ENCODE measurements at regions not wholly inside any gene's neighbourhood (a gene's known extent, or its start where the extent isn't known, plus 50 kb on each side); places are given as distances from the start of the nearest gene placed in this dataset.

DNA sequence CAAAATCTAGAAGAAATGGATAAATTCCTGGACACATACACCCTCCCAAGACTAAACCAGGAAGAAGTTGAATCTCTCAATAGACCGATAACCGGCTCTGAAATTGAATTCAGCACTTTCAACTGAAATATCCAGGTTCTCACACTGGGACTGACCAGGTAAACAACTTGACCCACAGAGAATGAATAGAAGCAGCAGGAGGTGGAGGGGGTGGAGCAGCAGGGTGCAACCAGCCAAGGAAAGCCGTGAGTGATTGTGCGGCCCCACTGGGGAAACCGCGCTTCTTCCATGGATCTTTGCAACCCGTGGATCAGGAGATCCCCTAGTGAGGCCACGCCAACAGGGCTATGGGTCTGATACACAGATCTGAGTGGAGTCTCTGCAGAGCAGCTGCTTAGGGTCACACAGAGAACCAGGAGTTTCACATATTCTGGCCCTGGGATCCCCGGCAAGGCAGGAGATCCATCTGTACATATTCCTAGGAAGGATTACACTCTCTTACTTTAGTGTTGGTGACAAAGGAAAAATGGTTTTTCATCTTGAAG is 181.5 kb downstream of the SLCO4C1 start:
- ChIA-PET POLR2A (no interaction called here), CTCF (ENCODE audit: unreplicated experiment) (no interaction called here)
- BruUV-seq (replicated peaks), result no TSS peak
- Histone ChIP-seq H3K36me3 (ENCODE audit: insufficient read depth, low read length) (no peaks in the 10 kb centered on the region), H3K27ac (ENCODE audit: low read depth, low read length, poor library complexity, severe bottlenecking) (no peak overlapping the region), H4K20me1 (ENCODE audit: insufficient read depth, low read length) (no peaks in the 10 kb centered on the region), H3K4me3 (ENCODE audit: low read depth, low read length, poor library complexity, severe bottlenecking) (no peak overlapping the region), H3K9me2 (ENCODE audit: insufficient read depth, low read length) (no peaks in the 10 kb centered on the region), H3K4me2 (ENCODE audit: low read length) (no peak overlapping the region), H3K9me3 (ENCODE audit: low read length) (no peaks in the 10 kb centered on the region), H2AFZ (ENCODE audit: low read length) (no peak overlapping the region), H3K79me2 (ENCODE audit: insufficient read depth, low read depth, low read length) (no peaks in the 10 kb centered on the region), H3K4me1 (ENCODE audit: insufficient read depth, low read length, poor library complexity, severe bottlenecking) (no peaks in the 10 kb centered on the region)
- intact Hi-C loops (cut with micrococcal nuclease; ENCODE audit: unreplicated experiment), result no loop called here
- no peak for DNase-seq (ENCODE audit: low spot score)
- TF ChIP-seq, protein P1, sequence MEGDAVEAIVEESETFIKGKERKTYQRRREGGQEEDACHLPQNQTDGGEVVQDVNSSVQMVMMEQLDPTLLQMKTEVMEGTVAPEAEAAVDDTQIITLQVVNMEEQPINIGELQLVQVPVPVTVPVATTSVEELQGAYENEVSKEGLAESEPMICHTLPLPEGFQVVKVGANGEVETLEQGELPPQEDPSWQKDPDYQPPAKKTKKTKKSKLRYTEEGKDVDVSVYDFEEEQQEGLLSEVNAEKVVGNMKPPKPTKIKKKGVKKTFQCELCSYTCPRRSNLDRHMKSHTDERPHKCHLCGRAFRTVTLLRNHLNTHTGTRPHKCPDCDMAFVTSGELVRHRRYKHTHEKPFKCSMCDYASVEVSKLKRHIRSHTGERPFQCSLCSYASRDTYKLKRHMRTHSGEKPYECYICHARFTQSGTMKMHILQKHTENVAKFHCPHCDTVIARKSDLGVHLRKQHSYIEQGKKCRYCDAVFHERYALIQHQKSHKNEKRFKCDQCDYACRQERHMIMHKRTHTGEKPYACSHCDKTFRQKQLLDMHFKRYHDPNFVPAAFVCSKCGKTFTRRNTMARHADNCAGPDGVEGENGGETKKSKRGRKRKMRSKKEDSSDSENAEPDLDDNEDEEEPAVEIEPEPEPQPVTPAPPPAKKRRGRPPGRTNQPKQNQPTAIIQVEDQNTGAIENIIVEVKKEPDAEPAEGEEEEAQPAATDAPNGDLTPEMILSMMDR (conservative IDR thresholded peaks at IDR 0.05; ENCODE audit: low read length), result no peak
- TF ChIP-seq EZH2phosphoT487 (IDR thresholded peaks at IDR 0.05; ENCODE audit: borderline replicate concordance, low read depth, low read length), result no peak

DNA sequence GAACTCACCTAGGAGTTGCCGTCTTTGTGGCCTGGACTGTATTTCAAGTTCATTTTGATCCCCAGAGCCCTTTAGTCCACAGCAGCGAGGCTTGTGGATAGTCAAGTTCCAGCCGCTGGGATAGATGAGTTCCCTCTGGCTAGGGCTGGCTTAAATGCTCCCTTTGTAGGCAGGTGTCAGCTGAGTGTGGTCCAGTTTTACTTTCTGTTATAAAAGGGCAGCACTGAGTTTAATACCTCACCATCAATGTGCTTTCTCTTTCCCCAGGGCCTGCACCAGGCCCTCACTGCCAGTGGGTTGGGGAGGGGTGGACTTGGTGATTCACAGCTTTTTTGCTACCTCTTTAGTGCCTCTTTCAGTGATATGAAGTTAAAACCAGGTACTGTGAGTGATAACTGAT is 188.2 kb downstream of the SLCO4C1 start:
- intact Hi-C loops (cut with micrococcal nuclease; ENCODE audit: unreplicated experiment), result no loop called here
- no peaks in the 10 kb centered on the region for H3K9me3 ChIP-seq (ENCODE audit: low read length)
- H4K20me1 ChIP-seq (ENCODE audit: insufficient read depth, low read length), result no peaks in the 10 kb centered on the region
- TF ChIP-seq EZH2phosphoT487 (IDR thresholded peaks at IDR 0.05; ENCODE audit: borderline replicate concordance, low read depth, low read length), result no peak
- TF ChIP-seq, protein P1 (conservative IDR thresholded peaks at IDR 0.05; ENCODE audit: low read length), result no peak
- no peaks in the 10 kb centered on the region for H3K4me1 ChIP-seq (ENCODE audit: insufficient read depth, low read length, poor library complexity, severe bottlenecking)
- H3K79me2 ChIP-seq (ENCODE audit: insufficient read depth, low read depth, low read length), result no peaks in the 10 kb centered on the region
- H3K36me3 ChIP-seq (ENCODE audit: insufficient read depth, low read length), result no peaks in the 10 kb centered on the region
- no TSS peak for BruUV-seq (replicated peaks)
- CTCF ChIA-PET (ENCODE audit: unreplicated experiment), result no interaction called here
- no peaks in the 10 kb centered on the region for H3K9me2 ChIP-seq (ENCODE audit: insufficient read depth, low read length)
- DNase-seq (ENCODE audit: low spot score), result no peak
- no peak overlapping the region for H2AFZ ChIP-seq (ENCODE audit: low read length)
- no peak overlapping the region for H3K4me2 ChIP-seq (ENCODE audit: low read length)
- H3K27ac ChIP-seq (ENCODE audit: low read depth, low read length, poor library complexity, severe bottlenecking), result no peak overlapping the region
- H3K4me3 ChIP-seq (ENCODE audit: low read depth, low read length, poor library complexity, severe bottlenecking), result no peak overlapping the region
- POLR2A ChIA-PET, result no interaction called here

DNA sequence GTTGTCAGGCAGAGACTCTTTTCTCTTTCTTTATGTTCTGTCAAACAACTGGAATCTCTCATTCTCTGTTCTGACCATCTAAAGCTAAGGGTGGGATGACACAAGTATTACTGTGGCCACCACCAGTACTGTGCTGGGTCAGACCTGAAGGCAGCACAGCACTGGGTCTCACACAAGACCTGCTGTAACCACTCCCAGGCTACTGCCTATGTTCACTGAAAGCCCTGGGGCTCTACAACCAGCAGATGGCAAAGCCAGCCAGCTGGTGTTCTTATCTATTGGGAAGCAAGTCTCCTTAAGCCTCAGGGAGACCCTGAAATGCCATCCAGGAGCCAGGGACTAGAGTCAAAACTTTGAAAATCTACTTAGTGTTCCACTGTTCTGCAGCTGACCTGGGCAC is 189.5 kb downstream of the SLCO4C1 start:
- Histone ChIP-seq H3K79me2 (ENCODE audit: insufficient read depth, low read depth, low read length) (no peaks in the 10 kb centered on the region), H2AFZ (ENCODE audit: low read length) (no peak overlapping the region), H3K36me3 (ENCODE audit: insufficient read depth, low read length) (no peaks in the 10 kb centered on the region), H3K9me2 (ENCODE audit: insufficient read depth, low read length) (no peaks in the 10 kb centered on the region), H4K20me1 (ENCODE audit: insufficient read depth, low read length) (no peaks in the 10 kb centered on the region), H3K4me2 (ENCODE audit: low read length) (no peak overlapping the region), H3K27ac (ENCODE audit: low read depth, low read length, poor library complexity, severe bottlenecking) (no peak overlapping the region), H3K4me3 (ENCODE audit: low read depth, low read length, poor library complexity, severe bottlenecking) (no peak overlapping the region), H3K9me3 (ENCODE audit: low read length) (no peaks in the 10 kb centered on the region), H3K4me1 (ENCODE audit: insufficient read depth, low read length, poor library complexity, severe bottlenecking) (no peaks in the 10 kb centered on the region)
- intact Hi-C loops (cut with micrococcal nuclease; ENCODE audit: unreplicated experiment), result no loop called here
- ChIA-PET CTCF (ENCODE audit: unreplicated experiment) (no interaction called here), POLR2A (no interaction called here)
- TF ChIP-seq, protein P1 (conservative IDR thresholded peaks at IDR 0.05; ENCODE audit: low read length), result no peak
- no peak for TF ChIP-seq EZH2phosphoT487 (IDR thresholded peaks at IDR 0.05; ENCODE audit: borderline replicate concordance, low read depth, low read length)
- BruUV-seq (replicated peaks), result no TSS peak
- DNase-seq (ENCODE audit: low spot score), result no peak

Data from OCI-LY7 (cell line).